CD14-positive monocyte (primary cell): ENCODE measurements at regions not wholly inside any gene's neighbourhood (a gene's known extent, or its start where the extent isn't known, plus 50 kb on each side); places are given as distances from the start of the nearest gene placed in this dataset.

Experiments
- DNase-seq, 3 donors: peaks; one replicate each; pipeline ENCODE4 v3.0.0-alpha.2; 2011 to 2022
- H2AFZ ChIP-seq: 2 replicates; pipeline ENCODE4 v1.6.0; 2012; ENCODE audit warnings: mild to moderate bottlenecking, low read depth, low read length, inconsistent platforms; ENCODE audit not compliant: insufficient read depth, poor library complexity, severe bottlenecking
- H3K27ac ChIP-seq, 2 donors: 1 replicate in 1 of 2; 2 replicates in 1 of 2; pipeline ENCODE4 v1.5.1; 2012 to 2013; ENCODE audit warnings: low read length in 2 of 2, control low read depth in 1 of 2, inconsistent platforms in 1 of 2, low read depth in 1 of 2, mild to moderate bottlenecking in 1 of 2
- H3K27me3 ChIP-seq, 2 donors: one replicate each; pipeline versions ENCODE4 v1.6.0 to v1.6.1; 2011 to 2013; ENCODE audit warnings: low read length in 2 of 2; ENCODE audit not compliant: control insufficient read depth in 2 of 2, insufficient read depth in 2 of 2
- H3K36me3 ChIP-seq, 2 donors: replicated peaks in 1 of 2; 1 replicate in 1 of 2; 2 replicates in 1 of 2; pipeline versions ENCODE4 v1.5.1 to v1.6.1; 2012 to 2013; ENCODE audit warnings: low read length in 2 of 2, control low read depth in 1 of 2, inconsistent platforms in 1 of 2, mild to moderate bottlenecking in 1 of 2; ENCODE audit not compliant: insufficient read depth in 2 of 2, control insufficient read depth in 1 of 2
- H3K4me1 ChIP-seq, 2 donors: 1 replicate in 1 of 2; 2 replicates in 1 of 2; pipeline versions ENCODE4 v1.5.1 to v1.6.1; 2012 to 2013; ENCODE audit warnings: low read length in 2 of 2, control low read depth in 1 of 2, inconsistent platforms in 1 of 2, mild to moderate bottlenecking in 1 of 2, moderate library complexity in 1 of 2; ENCODE audit not compliant: insufficient read depth in 2 of 2, control insufficient read depth in 1 of 2
- H3K4me2 ChIP-seq: replicated peaks from 2 replicates; pipeline ENCODE3; 2012; ENCODE audit warnings: low read length, moderate library complexity, mild to moderate bottlenecking; ENCODE audit not compliant: poor library complexity, severe bottlenecking; ENCODE audit errors: extremely low read depth
- H3K4me3 ChIP-seq, 3 experiments: fragments of 200-600 bp in 1 of 3; sonication (generic) in 1 of 3; replicated peaks in 1 of 3; 1 replicate in 2 of 3; 2 replicates in 1 of 3; pipeline ENCODE4 v1.5.1; 2011 to 2013; ENCODE audit warnings: low read length in 3 of 3, mild to moderate bottlenecking in 3 of 3, control low read depth in 2 of 3, low read depth in 2 of 3, inconsistent platforms in 1 of 3, moderate library complexity in 1 of 3
- H3K79me2 ChIP-seq: 2 replicates; pipeline ENCODE4 v1.6.0; 2012; ENCODE audit warnings: mild to moderate bottlenecking, control low read depth, inconsistent platforms, low read length, moderate library complexity; ENCODE audit not compliant: insufficient read depth
- H3K9ac ChIP-seq: 2 replicates; pipeline ENCODE4 v1.6.0; 2017; ENCODE audit warnings: low read length, mild to moderate bottlenecking; ENCODE audit not compliant: insufficient read depth, poor library complexity, severe bottlenecking
- H3K9me3 ChIP-seq, 2 donors: replicated peaks in 1 of 2; 1 replicate in 1 of 2; 2 replicates in 1 of 2; pipeline versions ENCODE4 v1.5.1 to v1.6.1; 2012 to 2013; ENCODE audit warnings: low read length in 2 of 2, control low read depth in 1 of 2; ENCODE audit not compliant: control insufficient read depth in 1 of 2, insufficient read depth in 1 of 2
- H4K20me1 ChIP-seq: 2 replicates; pipeline ENCODE4 v1.6.0; 2012; ENCODE audit warnings: mild to moderate bottlenecking, low read length, control low read depth, moderate library complexity; ENCODE audit not compliant: insufficient read depth
- H3K27ac Mint-ChIP-seq, 7 donors: one replicate each; pipeline ENCODE4 v1.8.0; 2020; ENCODE audit warnings: mild to moderate bottlenecking in 7 of 7, mixed read lengths in 7 of 7, moderate library complexity in 6 of 7, inconsistent platforms in 2 of 7
- H3K27me3 Mint-ChIP-seq, 3 donors: one replicate each; pipeline ENCODE4 v1.8.0; 2021 to 2022; ENCODE audit warnings: low read depth in 3 of 3, mild to moderate bottlenecking in 3 of 3, mixed read lengths in 3 of 3, moderate library complexity in 3 of 3, inconsistent platforms in 1 of 3
- H3K36me3 Mint-ChIP-seq, 2 donors: one replicate each; pipeline ENCODE4 v1.8.0; 2020; ENCODE audit warnings: mixed read lengths in 2 of 2, inconsistent platforms in 1 of 2, mild to moderate bottlenecking in 1 of 2
- H3K4me1 Mint-ChIP-seq: one replicate; pipeline ENCODE4 v1.8.0; 2020; ENCODE audit warnings: mild to moderate bottlenecking, mixed read lengths
- H3K4me3 Mint-ChIP-seq, 2 donors: one replicate each; pipeline ENCODE4 v1.8.0; 2020; ENCODE audit warnings: mild to moderate bottlenecking in 2 of 2, mixed read lengths in 2 of 2, moderate library complexity in 1 of 2
- H3K9me3 Mint-ChIP-seq, 7 donors: one replicate each; pipeline ENCODE4 v1.8.0; 2020 to 2022; ENCODE audit warnings: mixed read lengths in 7 of 7, mild to moderate bottlenecking in 6 of 7, moderate library complexity in 6 of 7, inconsistent platforms in 2 of 7
- CTCF ChIP-seq: fragments of 200-600 bp; IDR thresholded peaks from one replicate; pipeline ENCODE4 v1.8.0; 2022; ENCODE audit warnings: antibody characterized with exemption, mild to moderate bottlenecking
- WGBS: methylation state at CpG from one replicate; pipeline ENCODE4 v1.1.5; 2013; ENCODE audit warnings: missing lambda C conversion rate; ENCODE audit not compliant: insufficient coverage; 5-methylcytosine and 5-hydroxymethylcytosine counted together
- intact Hi-C, 2 donors: fragments of 100-400 bp; cut with micrococcal nuclease; formaldehyde crosslinking; loops; one replicate each; pipeline versions ENCODE4 v1.15.0 to v1.15.1; 2023

GRCh38 chr6:143603455-143603854, 74.3 kb upstream of the PHACTR2 start:
- Mint-ChIP-seq H3K27me3 (no peaks in the 10 kb centered on the region), H3K9me3 (no peaks in the 10 kb centered on the region), H3K4me1 (peaks cover 5% of the 10 kb centered on the region), H3K4me3 (no peak overlapping the region), H3K36me3 (peaks cover 0 to 2% of the 10 kb centered on the region in 2 donors), H3K27ac (no peak overlapping the region)
- H3K4me2 ChIP-seq = no peak overlapping the region
- H4K20me1 ChIP-seq = peaks cover 29% of the 10 kb centered on the region
- H3K27me3 ChIP-seq = no peaks in the 10 kb centered on the region
- intact Hi-C loops = no loop called here
- H3K36me3 ChIP-seq = no peaks in the 10 kb centered on the region
- no peaks in the 10 kb centered on the region for H3K9me3 ChIP-seq
- TF ChIP-seq CTCF = no peak
- H3K4me3 ChIP-seq = no peak overlapping the region
- no peak overlapping the region for H2AFZ ChIP-seq
- H3K4me1 ChIP-seq = peaks cover 3% of the 10 kb centered on the region in 2 donors
- no peak for DNase-seq
- no peak overlapping the region for H3K9ac ChIP-seq
- peaks cover 38% of the 10 kb centered on the region for H3K79me2 ChIP-seq
- no CpG with 5 or more reads among the region's 1 CpG for WGBS
- H3K27ac ChIP-seq = no peak overlapping the region

GRCh38 chr6:143601504-143601903, 76.3 kb upstream of the PHACTR2 start:
- Histone ChIP-seq H3K4me3 (no peak overlapping the region), H3K4me1 (peaks cover 7 to 9% of the 10 kb centered on the region in 2 donors), H3K4me2 (no peak overlapping the region), H3K9me3 (no peaks in the 10 kb centered on the region), H3K27me3 (no peaks in the 10 kb centered on the region), H2AFZ (no peak overlapping the region), H3K79me2 (peaks cover 28% of the 10 kb centered on the region), H3K27ac (no peak overlapping the region), H3K9ac (no peak overlapping the region), H3K36me3 (no peaks in the 10 kb centered on the region), H4K20me1 (peaks cover 24% of the 10 kb centered on the region)
- H3K27me3 Mint-ChIP-seq = no peaks in the 10 kb centered on the region
- intact Hi-C loops = no loop called here
- peaks cover 0 to 7% (median 3%) of the 10 kb centered on the region in 7 donors for H3K9me3 Mint-ChIP-seq
- no peak for TF ChIP-seq CTCF
- no peak for DNase-seq
- H3K4me1 Mint-ChIP-seq = peaks cover 15% of the 10 kb centered on the region
- H3K36me3 Mint-ChIP-seq = peaks cover 2 to 3% of the 10 kb centered on the region in 2 donors
- WGBS = no CpG with 5 or more reads among the region's 2 CpGs
- H3K4me3 Mint-ChIP-seq = no peak overlapping the region
- H3K27ac Mint-ChIP-seq = no peak overlapping the region
